ENCODE measurements at regions not wholly inside any gene's neighbourhood (a gene's known extent, or its start where the extent isn't known, plus 50 kb on each side); places are given as distances from the start of the nearest gene placed in this dataset.

GRCh38 chr1:30037251-30038118 is 685.9 kb downstream of the MATN1 start:
- Histone ChIP-seq H3K4me3 (ENCODE audit: low read depth, low read length) (no peak overlapping the region), H3K27me3 (ENCODE audit: control insufficient read depth, insufficient read depth, low read length) (no peaks in the 10 kb centered on the region), H3K36me3 (ENCODE audit: control insufficient read depth, insufficient read depth, low read length) (no peaks in the 10 kb centered on the region)
- ChIA-PET POLR2A (no interaction called here), CTCF (interaction anchor here (0.6 kb wide), 1 partner anchor 305 kb away, joined by 3 read pairs; no protein-coding TSS in a partner anchor)
- DNase-seq (ENCODE audit: low read depth): no peak
- TF ChIP-seq CTCF (IDR thresholded peaks at IDR 0.05; ENCODE audit: insufficient read depth, low read depth, low read length): no peak

DNA sequence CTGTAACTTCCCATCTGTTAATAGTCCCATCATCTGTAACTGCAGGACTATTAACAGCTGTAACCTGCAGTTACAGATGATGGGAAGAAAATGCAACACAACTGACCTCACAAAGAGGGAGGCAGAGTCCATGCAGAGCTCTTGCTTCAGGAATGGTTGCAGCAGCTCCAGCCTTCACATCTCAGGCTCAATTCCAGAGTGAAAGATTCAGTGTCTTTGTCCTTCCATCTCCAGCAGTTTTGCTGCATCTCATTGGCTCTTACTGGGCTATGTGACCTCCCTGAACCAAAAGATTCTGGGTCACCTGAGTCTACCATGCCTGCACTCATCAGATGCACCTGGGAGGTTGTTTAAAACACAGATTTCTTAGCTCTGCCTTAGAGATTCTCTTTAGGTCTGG is 686.7 kb downstream of the MATN1 start:
- H3K36me3 ChIP-seq (ENCODE audit: control insufficient read depth, insufficient read depth, low read length): no peaks in the 10 kb centered on the region
- no peaks in the 10 kb centered on the region for H3K27me3 ChIP-seq (ENCODE audit: control insufficient read depth, insufficient read depth, low read length)
- CTCF ChIA-PET: interaction anchor here (0.6 kb wide), 1 partner anchor 306 kb away, joined by 3 read pairs; no protein-coding TSS in a partner anchor
- no peak for TF ChIP-seq CTCF (IDR thresholded peaks at IDR 0.05; ENCODE audit: insufficient read depth, low read depth, low read length)
- DNase-seq (ENCODE audit: low read depth): no peak
- no peak overlapping the region for H3K4me3 ChIP-seq (ENCODE audit: low read depth, low read length)
- POLR2A ChIA-PET: no interaction called here

DNA sequence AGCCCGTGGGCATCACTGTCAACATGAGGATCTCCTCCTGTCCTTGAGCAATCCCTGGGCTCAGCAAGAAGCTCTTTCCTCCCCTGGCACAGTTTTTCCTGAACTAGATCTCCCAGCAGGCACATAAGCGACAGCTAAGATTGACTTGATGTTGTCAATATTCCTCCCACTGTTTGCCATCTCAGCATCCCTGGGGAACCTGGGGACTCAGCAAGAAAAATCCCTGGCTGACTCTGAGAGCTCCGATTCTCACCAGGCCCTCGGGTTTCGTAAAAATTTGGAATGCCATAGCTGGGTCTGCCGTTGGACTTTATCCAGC is 687.2 kb downstream of the MATN1 start:
- TF ChIP-seq CTCF (IDR thresholded peaks at IDR 0.05; ENCODE audit: insufficient read depth, low read depth, low read length): no peak
- no peak for DNase-seq (ENCODE audit: low read depth)
- H3K36me3 ChIP-seq (ENCODE audit: control insufficient read depth, insufficient read depth, low read length): no peaks in the 10 kb centered on the region
- H3K27me3 ChIP-seq (ENCODE audit: control insufficient read depth, insufficient read depth, low read length): no peaks in the 10 kb centered on the region
- POLR2A ChIA-PET: no interaction called here
- H3K4me3 ChIP-seq (ENCODE audit: low read depth, low read length): no peak overlapping the region
- CTCF ChIA-PET: no interaction called here

DNA sequence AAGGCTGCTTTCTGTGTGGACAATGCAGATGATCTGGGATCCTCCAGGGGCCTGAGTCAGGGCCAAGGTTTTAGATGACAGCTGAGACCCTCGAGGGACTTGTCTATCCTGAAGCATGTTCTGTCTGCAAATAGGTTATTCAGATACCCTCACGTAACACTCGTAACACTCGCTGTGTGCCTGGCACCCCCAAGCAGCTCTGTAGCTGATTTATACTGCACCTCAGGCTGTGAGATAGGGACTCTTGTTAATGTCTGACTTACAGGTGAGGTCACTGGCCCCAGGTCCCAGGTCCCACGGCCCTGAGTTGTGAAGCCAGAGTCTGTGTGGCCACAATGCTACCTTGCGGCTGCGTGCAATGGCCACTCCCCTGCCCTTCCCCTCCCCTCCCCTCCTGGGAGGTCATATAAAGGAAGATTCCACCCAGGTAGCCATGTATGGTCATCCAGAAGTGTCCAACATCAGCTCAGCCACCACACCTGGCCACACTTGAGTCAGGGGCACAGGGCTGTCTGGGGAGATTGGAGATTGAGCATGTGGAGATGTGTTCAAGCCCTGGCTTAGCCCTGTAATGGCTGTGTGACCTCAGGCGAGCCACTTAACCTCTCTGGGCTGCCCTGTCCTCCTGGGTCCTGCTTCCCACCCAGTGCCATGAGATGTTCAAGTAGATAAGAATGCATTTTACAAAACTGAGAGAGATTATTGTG is 687.7 kb downstream of the MATN1 start:
- DNase-seq (ENCODE audit: low read depth): no peak
- POLR2A ChIA-PET: no interaction called here
- Histone ChIP-seq H3K36me3 (ENCODE audit: control insufficient read depth, insufficient read depth, low read length) (no peaks in the 10 kb centered on the region), H3K27me3 (ENCODE audit: control insufficient read depth, insufficient read depth, low read length) (no peaks in the 10 kb centered on the region), H3K4me3 (ENCODE audit: low read depth, low read length) (no peak overlapping the region)
- CTCF ChIA-PET: no interaction called here
- TF ChIP-seq CTCF (IDR thresholded peaks at IDR 0.05; ENCODE audit: insufficient read depth, low read depth, low read length): no peak

GRCh38 chr1:30034627-30035521 is 688.5 kb downstream of the MATN1 start:
- no peak for DNase-seq (ENCODE audit: low read depth)
- no peak overlapping the region for H3K4me3 ChIP-seq (ENCODE audit: low read depth, low read length)
- no peaks in the 10 kb centered on the region for H3K36me3 ChIP-seq (ENCODE audit: control insufficient read depth, insufficient read depth, low read length)
- TF ChIP-seq CTCF (IDR thresholded peaks at IDR 0.05; ENCODE audit: insufficient read depth, low read depth, low read length): no peak
- H3K27me3 ChIP-seq (ENCODE audit: control insufficient read depth, insufficient read depth, low read length): no peaks in the 10 kb centered on the region
- ChIA-PET CTCF (no interaction called here), POLR2A (no interaction called here)

Data from BJ (cell line).